ENCODE measurements at regions not wholly inside any gene's neighbourhood (a gene's known extent, or its start where the extent isn't known, plus 50 kb on each side); places are given as distances from the start of the nearest gene placed in this dataset.

DNA sequence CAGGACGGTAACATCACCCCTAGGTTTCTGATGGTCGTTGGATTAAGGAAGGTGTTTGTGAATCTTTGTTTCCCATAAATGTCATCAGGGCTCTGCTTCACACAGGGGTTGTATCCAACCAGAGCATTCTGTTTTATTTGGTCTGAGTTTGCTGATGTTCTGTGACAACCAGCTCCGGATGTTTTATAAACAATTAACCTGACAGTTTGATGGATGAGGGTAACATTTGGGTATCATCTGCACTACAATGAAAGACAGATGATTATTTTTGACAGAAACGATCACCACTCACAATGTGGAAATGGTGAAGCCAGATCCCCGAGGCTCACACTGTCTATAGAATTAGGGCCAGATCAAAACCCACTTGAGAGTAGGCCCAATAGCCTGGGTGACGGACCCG, 107.1 kb downstream of the CDC42EP3 start:
- H3K4me3 ChIP-seq (ENCODE audit: low read length): no peak overlapping the region
- no peak for TF ChIP-seq CTCF (IDR thresholded peaks at IDR 0.05; ENCODE audit: insufficient read depth, low read depth, low read length, missing control alignments)
- DNase-seq (ENCODE audit: low read depth): no peak

- no peak for DNase-seq (ENCODE audit: low read depth)
- H3K4me3 ChIP-seq (ENCODE audit: low read length): no peak overlapping the region
- TF ChIP-seq CTCF (IDR thresholded peaks at IDR 0.05; ENCODE audit: insufficient read depth, low read depth, low read length, missing control alignments): no peak
Measured at GRCh38 chr2:37566517-37566981, 104.9 kb downstream of the CDC42EP3 start.

DNA sequence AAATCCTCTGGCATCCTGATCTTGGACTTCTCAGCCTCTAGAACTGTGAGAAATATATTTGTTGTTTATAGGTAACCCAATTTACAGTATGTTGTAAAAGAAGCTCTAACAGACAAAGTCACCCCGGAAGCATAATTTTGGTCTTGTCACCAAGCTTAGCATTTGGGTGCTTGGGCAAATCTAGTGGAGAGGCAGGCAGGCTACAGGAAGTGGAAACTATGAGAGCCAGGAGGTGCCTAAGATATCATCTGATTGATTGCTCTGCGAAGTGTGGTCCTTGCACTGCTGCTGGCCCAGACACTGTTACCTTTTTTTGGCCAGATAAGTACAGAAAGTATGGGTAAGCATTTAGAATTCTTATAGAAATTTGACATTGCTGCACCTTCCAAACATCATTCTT, 102.9 kb downstream of the CDC42EP3 start:
- no peak for TF ChIP-seq CTCF (IDR thresholded peaks at IDR 0.05; ENCODE audit: insufficient read depth, low read depth, low read length, missing control alignments)
- H3K4me3 ChIP-seq (ENCODE audit: low read length): no peak overlapping the region
- no peak for DNase-seq (ENCODE audit: low read depth)

- no peak overlapping the region for H3K4me3 ChIP-seq (ENCODE audit: low read length)
- no peak for DNase-seq (ENCODE audit: low read depth)
- no peak for TF ChIP-seq CTCF (IDR thresholded peaks at IDR 0.05; ENCODE audit: insufficient read depth, low read depth, low read length, missing control alignments)
Measured at GRCh38 chr2:37569131-37569823, 102.2 kb downstream of the CDC42EP3 start.

DNA sequence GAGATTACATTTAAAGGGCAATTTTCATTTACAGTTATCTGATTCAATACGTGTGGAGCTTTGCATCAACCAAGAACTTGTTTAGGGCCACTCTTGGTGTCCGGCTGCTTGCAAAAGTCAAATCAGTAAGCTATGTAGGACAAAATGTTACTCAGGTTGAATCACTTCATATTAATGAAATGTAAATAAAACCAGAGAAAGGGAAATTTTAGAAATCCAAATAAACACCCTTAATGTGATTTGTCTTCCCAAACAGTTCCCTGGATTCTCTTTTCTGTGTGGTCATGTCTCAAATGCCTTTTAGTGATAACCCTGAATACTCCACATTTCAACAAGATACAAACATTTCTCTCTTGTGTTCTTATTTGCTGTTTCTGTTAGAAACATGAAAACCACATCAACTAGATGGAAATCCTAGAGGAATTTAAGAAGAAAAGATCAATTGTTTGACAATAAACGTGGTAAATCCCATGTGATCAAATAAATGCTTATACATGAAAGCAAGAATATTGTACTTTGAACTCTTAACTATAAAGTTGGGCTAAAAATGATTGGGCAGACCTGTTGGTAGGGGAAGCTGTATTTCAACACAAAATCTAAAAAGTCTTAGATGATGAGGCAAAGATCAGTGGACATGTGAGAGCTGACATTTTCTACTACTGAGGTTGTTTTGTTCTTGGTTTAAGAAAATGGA, 101.3 kb downstream of the CDC42EP3 start:
- no peak overlapping the region for H3K4me3 ChIP-seq (ENCODE audit: low read length)
- no peak for DNase-seq (ENCODE audit: low read depth)
- TF ChIP-seq CTCF (IDR thresholded peaks at IDR 0.05; ENCODE audit: insufficient read depth, low read depth, low read length, missing control alignments): no peak

GRCh38 chr2:37570773-37571586, 100.5 kb downstream of the CDC42EP3 start:
- peak; percentile 97 for DNase-seq (ENCODE audit: low read depth)
- TF ChIP-seq CTCF (IDR thresholded peaks at IDR 0.05; ENCODE audit: insufficient read depth, low read depth, low read length, missing control alignments): no peak
- no peak overlapping the region for H3K4me3 ChIP-seq (ENCODE audit: low read length)
